ENCODE measurements at regions not wholly inside any gene's neighbourhood (a gene's known extent, or its start where the extent isn't known, plus 50 kb on each side); places are given as distances from the start of the nearest gene placed in this dataset.
A peak's percentile ranks its signal among the peaks of the same experiment; 100 is the strongest.

- ATAC-seq: no peak
- H3K4me3 Mint-ChIP-seq: no peak overlapping the region
These were observed 1531.5 kb upstream of the B3GALT2 start for GRCh38 chr1:194717941-194718340.

DNA sequence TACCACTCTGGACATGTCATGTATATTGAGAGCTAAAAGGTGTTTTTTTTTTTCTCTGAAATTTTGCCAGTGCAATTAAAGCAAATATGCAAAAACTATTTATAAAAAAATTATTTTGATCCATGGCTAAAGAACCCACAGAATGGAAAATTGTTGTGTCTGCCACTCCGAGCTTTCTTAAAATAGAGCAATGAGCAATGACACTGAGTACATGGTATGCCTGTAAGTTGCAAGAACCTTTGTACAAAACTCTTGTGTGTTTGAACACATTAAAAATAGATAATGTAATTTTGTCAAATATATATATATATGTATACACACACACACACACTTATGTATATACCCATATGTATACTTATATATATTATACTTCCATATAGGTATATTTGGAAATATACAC lies 1530.9 kb upstream of the B3GALT2 start:
- Mint-ChIP-seq H3K4me3 (no peak overlapping the region), H3K27ac (no peak overlapping the region), H3K27me3 (no peaks in the 10 kb centered on the region), H3K4me1 (no peaks in the 10 kb centered on the region), H3K9me3 (no peaks in the 10 kb centered on the region)
- DNase-seq (no peak), ATAC-seq (no peak)

More at GRCh38 chr1:194717941-194718340, 1531.5 kb upstream of the B3GALT2 start:
- Mint-ChIP-seq H3K9me3 (no peaks in the 10 kb centered on the region), H3K27me3 (no peaks in the 10 kb centered on the region), H3K27ac (no peak overlapping the region), H3K4me1 (no peaks in the 10 kb centered on the region)
- DNase-seq: no peak

DNA sequence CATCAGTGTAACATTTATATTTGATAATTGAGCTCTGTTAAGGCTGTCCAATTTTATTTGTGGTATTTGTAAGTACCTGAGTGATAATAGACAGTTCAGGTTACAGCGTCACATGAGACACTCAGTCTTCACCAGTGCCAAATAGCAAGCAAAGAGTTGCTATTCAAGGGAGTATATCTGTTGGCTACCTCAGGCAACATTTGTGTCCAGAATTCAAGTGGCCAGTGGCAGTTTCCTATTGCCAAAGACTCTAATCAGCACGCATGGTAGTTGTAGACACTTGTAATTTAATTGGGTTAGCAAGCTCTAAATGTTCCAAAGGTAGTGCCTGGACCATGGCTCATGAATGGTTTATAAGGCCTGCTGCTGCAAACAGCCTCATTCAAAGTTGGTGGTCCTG lies 1524.3 kb upstream of the B3GALT2 start:
- no peaks in the 10 kb centered on the region for H3K4me1 Mint-ChIP-seq
- no peaks in the 10 kb centered on the region for H3K27me3 Mint-ChIP-seq
- H3K27ac Mint-ChIP-seq: no peak overlapping the region
- ATAC-seq: no peak
- H3K4me3 Mint-ChIP-seq: no peak overlapping the region
- DNase-seq: no peak
- no peaks in the 10 kb centered on the region for H3K9me3 Mint-ChIP-seq

DNA sequence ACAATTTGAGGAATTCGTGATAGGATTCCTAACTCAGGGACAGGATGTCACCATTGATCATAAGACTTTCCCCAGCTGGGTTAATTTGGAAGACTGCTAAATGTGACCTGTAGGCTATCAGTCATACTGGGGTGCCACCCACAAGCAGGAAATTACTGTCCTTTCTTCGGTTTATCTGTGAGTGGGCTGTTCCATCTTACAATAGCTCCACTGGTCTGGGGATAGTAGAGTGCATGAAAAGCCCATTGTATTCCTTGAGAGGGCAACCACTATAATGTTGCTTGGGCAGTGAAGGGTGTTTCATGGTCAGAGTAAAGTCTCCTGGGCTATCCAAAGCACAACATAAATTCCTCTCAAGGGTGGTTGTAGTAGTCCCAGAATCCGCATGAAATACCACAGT lies 1523.0 kb upstream of the B3GALT2 start:
- Mint-ChIP-seq H3K27me3 (no peaks in the 10 kb centered on the region), H3K4me3 (no peak overlapping the region), H3K27ac (no peak overlapping the region), H3K4me1 (no peaks in the 10 kb centered on the region), H3K9me3 (no peaks in the 10 kb centered on the region)
- ATAC-seq (no peak), DNase-seq (no peak)

GRCh38 chr1:194707074-194707473 lies 1520.7 kb upstream of the B3GALT2 start:
- no peaks in the 10 kb centered on the region for H3K4me1 Mint-ChIP-seq
- no peak for ATAC-seq
- H3K27me3 Mint-ChIP-seq: no peaks in the 10 kb centered on the region
- H3K9me3 Mint-ChIP-seq: no peaks in the 10 kb centered on the region
- no peak for DNase-seq
- H3K27ac Mint-ChIP-seq: no peak overlapping the region
- H3K4me3 Mint-ChIP-seq: no peak overlapping the region

GRCh38 chr1:194705123-194705854 lies 1518.9 kb upstream of the B3GALT2 start:
- Mint-ChIP-seq H3K27me3 (no peaks in the 10 kb centered on the region), H3K4me3 (no peak overlapping the region), H3K27ac (no peak overlapping the region), H3K4me1 (no peaks in the 10 kb centered on the region), H3K9me3 (no peaks in the 10 kb centered on the region)
- ATAC-seq (no peak), DNase-seq (no peak)

DNA sequence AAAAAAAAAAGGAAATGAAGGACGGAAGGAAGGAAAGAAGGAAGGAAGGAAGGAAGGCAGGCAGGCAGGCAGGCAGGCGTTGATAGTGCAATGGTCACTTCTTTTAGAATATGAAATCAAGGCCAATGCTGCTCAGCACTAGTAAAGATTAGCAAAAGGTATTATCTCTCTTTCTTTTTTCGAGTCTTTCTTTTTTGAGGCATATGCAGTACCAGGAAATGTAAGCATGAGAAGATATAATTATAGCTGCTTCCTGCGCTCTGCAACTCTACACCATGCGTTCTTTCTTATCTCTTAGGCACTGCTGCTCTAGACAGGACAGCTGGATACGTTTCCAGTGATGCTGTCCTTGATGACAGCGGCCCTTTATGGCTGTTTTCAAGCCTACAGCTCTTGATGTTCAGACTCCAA lies 1512.5 kb upstream of the B3GALT2 start:
- Mint-ChIP-seq H3K27ac (peak overlapping the region in 1 of 2 donors; percentile 54), H3K4me1 (no peaks in the 10 kb centered on the region), H3K4me3 (no peak overlapping the region), H3K9me3 (no peaks in the 10 kb centered on the region), H3K27me3 (no peaks in the 10 kb centered on the region)
- DNase-seq: no peak
- ATAC-seq: no peak

GRCh38 chr1:194693244-194693643 lies 1506.8 kb upstream of the B3GALT2 start:
- DNase-seq (no peak), ATAC-seq (no peak)
- Mint-ChIP-seq H3K27ac (no peak overlapping the region), H3K27me3 (no peaks in the 10 kb centered on the region), H3K4me1 (no peaks in the 10 kb centered on the region), H3K4me3 (no peak overlapping the region), H3K9me3 (no peaks in the 10 kb centered on the region)

- H3K4me1 Mint-ChIP-seq: no peaks in the 10 kb centered on the region
- H3K27me3 Mint-ChIP-seq: no peaks in the 10 kb centered on the region
- H3K4me3 Mint-ChIP-seq: no peak overlapping the region
- ATAC-seq (no peak), DNase-seq (no peak)
- no peak overlapping the region for H3K27ac Mint-ChIP-seq
- peaks cover 0 to 10% of the 10 kb centered on the region in 2 donors for H3K9me3 Mint-ChIP-seq
These were observed 1498.2 kb upstream of the B3GALT2 start for GRCh38 chr1:194684636-194685035.

- Mint-ChIP-seq H3K4me1 (no peaks in the 10 kb centered on the region), H3K4me3 (no peak overlapping the region), H3K27ac (no peak overlapping the region), H3K9me3 (peaks cover 0 to 17% of the 10 kb centered on the region in 2 donors), H3K27me3 (no peaks in the 10 kb centered on the region)
- ATAC-seq: peak; percentile 58
- DNase-seq: no peak
These were observed 1471.7 kb upstream of the B3GALT2 start for GRCh38 chr1:194658090-194658439.

- ATAC-seq: no peak
- H3K27ac Mint-ChIP-seq: no peak overlapping the region
- H3K4me3 Mint-ChIP-seq: no peak overlapping the region
- no peaks in the 10 kb centered on the region for H3K4me1 Mint-ChIP-seq
- no peaks in the 10 kb centered on the region for H3K27me3 Mint-ChIP-seq
- no peak for DNase-seq
- H3K9me3 Mint-ChIP-seq: no peaks in the 10 kb centered on the region
These were observed 1468.5 kb upstream of the B3GALT2 start for GRCh38 chr1:194654956-194655355.

- H3K4me1 Mint-ChIP-seq: no peaks in the 10 kb centered on the region
- no peak overlapping the region for H3K4me3 Mint-ChIP-seq
- no peaks in the 10 kb centered on the region for H3K27me3 Mint-ChIP-seq
- ATAC-seq (no peak), DNase-seq (no peak)
- H3K27ac Mint-ChIP-seq: no peak overlapping the region
- no peaks in the 10 kb centered on the region for H3K9me3 Mint-ChIP-seq
These were observed 1467.0 kb upstream of the B3GALT2 start for GRCh38 chr1:194653385-194653784.

GRCh38 chr1:194647118-194647517 lies 1460.7 kb upstream of the B3GALT2 start:
- H3K9me3 Mint-ChIP-seq: no peaks in the 10 kb centered on the region
- DNase-seq: no peak
- no peak overlapping the region for H3K4me3 Mint-ChIP-seq
- no peak for ATAC-seq
- no peaks in the 10 kb centered on the region for H3K27me3 Mint-ChIP-seq
- no peaks in the 10 kb centered on the region for H3K4me1 Mint-ChIP-seq
- no peak overlapping the region for H3K27ac Mint-ChIP-seq

DNA sequence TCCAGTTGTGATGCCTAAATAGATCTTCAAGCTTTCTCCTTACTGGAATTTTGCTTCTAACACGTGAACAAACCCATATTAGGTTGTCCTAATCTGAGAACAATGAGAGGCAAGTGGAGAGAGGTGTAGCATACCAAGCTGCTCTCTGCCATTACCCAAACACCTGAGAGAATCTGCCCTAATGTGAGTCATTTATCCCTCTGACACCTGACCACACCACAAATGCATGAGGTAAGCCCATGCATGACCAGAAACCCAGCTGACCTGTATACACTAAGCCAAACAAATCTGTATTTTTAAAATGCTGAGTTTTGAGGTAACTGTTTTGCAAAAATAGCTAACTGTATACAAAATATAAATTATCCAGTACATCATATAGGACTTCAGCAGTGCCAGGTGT lies 1458.1 kb upstream of the B3GALT2 start:
- Mint-ChIP-seq H3K4me1 (no peaks in the 10 kb centered on the region), H3K9me3 (peaks cover 4 to 7% of the 10 kb centered on the region in 2 donors), H3K4me3 (no peak overlapping the region), H3K27ac (no peak overlapping the region), H3K27me3 (no peaks in the 10 kb centered on the region)
- ATAC-seq (no peak), DNase-seq (no peak)

- DNase-seq (no peak), ATAC-seq (no peak)
- Mint-ChIP-seq H3K27me3 (no peaks in the 10 kb centered on the region), H3K4me3 (no peak overlapping the region), H3K27ac (no peak overlapping the region), H3K9me3 (peaks cover 8 to 15% of the 10 kb centered on the region in 2 donors), H3K4me1 (no peaks in the 10 kb centered on the region)
These were observed 1453.9 kb upstream of the B3GALT2 start for GRCh38 chr1:194640322-194640721.

DNA sequence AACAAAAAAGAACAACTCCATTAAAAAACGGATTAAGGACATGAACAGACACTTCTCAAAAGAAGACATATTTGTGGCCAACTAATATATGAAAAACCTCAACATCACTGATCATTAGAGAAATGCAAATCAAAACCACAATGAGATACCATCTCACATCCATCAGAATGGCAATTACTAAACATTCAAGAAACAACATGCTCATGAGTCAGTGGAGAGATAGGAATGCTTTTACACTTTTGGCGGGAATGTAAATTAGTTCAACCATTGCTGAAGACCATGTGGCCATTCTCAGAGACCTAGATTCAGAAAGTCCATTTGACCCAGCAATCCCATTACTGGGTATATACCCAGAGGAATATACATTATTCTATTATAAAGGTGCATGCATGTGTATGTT lies 1442.6 kb upstream of the B3GALT2 start:
- DNase-seq: no peak
- Mint-ChIP-seq H3K27ac (no peak overlapping the region), H3K4me1 (no peaks in the 10 kb centered on the region), H3K27me3 (no peaks in the 10 kb centered on the region), H3K4me3 (no peak overlapping the region), H3K9me3 (peaks cover 4 to 23% of the 10 kb centered on the region in 2 donors)
- no peak for ATAC-seq

- Mint-ChIP-seq H3K27me3 (no peaks in the 10 kb centered on the region), H3K4me3 (no peak overlapping the region), H3K27ac (no peak overlapping the region), H3K9me3 (peaks cover 4 to 23% of the 10 kb centered on the region in 2 donors), H3K4me1 (no peaks in the 10 kb centered on the region)
- DNase-seq (no peak), ATAC-seq (no peak)
These were observed 1438.4 kb upstream of the B3GALT2 start for GRCh38 chr1:194624833-194625232.
